ENCODE measurements at regions not wholly inside any gene's neighbourhood (a gene's known extent, or its start where the extent isn't known, plus 50 kb on each side); places are given as distances from the start of the nearest gene placed in this dataset.

DNA sequence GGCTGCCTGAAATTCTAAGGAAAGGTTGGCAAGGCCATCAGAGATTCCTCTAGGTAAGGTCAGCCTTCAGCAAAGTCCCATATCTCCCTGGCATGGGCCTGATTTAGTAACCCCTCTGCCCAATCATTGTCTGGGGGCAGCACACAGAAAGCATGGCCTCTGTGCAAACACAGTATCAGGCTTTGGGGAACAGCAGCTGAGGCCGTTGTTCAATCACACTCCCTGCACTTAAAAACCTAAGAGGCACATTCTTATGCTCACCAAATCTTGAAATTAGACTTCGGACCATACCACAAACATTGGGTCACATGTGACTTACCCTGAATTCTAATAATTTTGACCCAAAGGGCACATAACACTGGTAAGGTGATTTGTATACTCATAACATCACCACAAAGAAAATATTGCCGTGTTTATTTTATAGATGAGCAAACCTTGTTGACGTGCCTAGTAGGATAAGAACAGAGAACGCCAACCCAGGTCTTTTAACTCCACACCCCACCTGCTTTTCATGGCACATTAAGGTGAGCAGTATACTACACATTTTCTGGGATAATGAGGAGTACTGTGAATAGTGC is 212.7 kb downstream of the HNMT start:
- no peak for DNase-seq (ENCODE audit: low read depth)

DNA sequence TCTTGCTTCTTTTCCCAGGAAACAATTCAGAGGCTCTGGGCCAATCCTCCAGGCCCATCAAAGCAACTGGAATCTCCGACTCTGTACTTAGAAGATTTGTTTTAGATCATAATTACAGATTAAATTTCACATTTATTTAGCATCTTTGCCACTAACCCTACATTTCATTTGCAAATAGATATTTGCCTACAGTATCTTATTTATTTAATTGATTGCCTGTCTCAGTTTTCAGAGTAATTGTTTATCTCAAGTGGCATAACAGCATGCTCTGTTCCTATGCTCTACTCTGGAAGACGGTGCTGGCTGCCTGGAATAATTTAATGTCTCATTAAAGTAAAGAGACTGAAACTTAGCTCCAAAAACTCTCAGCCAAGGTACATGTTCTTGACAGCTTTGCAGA is 213.4 kb downstream of the HNMT start:
- DNase-seq (ENCODE audit: low read depth), result no peak

DNA sequence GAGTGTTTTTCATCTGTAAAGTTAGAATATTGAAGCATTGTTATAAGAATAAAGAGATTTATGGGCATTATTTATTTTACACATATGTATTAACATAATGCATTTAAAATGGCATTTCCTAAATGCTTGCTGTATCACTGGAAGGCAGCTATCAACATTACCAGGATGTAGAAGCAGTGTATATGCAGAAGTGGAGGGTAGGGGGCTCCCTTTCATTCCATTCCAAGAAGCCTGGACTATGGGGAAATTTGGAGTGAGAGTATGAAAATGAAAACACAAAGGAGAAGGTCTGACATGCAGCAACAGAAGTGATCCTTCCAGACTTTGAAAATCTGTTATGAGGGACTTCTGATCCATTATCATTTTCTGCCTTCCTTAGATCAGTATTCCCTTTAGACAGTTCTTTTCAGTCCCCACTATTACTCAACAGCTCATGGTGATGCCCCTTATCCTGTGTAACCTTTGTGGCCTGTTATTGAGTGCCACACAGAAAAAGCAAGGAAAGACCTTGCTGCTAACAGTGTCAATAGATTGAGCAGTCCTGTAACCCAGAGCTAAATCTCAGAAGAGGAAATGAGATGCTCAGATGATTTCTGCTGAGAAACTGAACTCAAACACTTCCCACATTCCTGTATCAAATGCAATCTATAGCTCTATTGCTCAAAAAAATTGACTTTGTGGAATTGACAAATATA is 216.6 kb downstream of the HNMT start:
- DNase-seq (ENCODE audit: low read depth), result no peak

DNA sequence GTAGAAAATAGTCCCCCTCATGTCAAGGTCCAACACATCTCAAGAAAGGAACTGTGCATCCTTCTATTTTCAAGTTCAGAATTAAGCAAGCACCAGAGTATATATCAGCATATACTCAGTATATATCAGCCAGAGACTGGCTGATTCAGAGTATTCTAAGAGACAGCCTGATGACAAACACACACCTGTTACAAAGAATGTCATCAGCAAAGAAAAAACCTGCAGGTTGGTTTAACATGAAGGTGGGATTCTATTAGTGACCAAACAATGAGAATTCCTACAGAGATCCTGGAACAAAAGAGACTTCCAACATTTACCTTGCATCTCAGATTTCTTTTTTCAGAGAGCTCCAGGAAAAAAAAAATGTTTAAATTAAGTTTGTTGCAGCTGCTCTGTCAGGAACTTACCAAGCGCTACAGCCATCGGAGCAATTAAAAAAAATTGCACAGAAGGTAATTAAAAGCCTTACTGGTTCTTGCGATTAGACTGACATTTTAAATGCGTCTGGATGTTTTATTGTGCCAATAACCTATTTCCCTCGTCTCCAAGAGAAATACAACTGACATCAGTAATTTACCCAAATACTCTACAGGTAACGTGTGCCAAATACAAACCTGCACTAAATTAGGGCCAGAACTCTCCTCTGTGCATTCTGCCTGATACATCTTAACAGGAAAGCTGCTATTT is 218.1 kb downstream of the HNMT start:
- no peak for DNase-seq (ENCODE audit: low read depth)

DNA sequence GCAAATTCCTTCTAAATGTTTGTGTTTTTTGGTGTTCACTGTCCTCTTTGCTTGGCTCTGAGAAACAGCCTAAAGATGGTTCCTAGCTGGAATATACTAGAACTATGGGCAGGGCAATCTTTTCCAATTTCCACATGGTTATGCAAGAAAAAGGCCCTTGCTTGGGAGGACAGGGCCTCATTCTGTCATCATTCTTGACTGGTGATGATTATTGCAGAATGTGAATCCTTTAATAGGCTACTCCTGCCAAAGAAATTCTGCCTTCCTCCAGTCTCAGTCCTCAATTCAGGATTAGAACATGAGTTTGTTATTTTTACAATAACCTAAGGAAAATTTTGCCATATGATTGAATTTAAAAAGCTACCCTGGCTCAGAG is 218.7 kb downstream of the HNMT start:
- no peak for DNase-seq (ENCODE audit: low read depth)

DNA sequence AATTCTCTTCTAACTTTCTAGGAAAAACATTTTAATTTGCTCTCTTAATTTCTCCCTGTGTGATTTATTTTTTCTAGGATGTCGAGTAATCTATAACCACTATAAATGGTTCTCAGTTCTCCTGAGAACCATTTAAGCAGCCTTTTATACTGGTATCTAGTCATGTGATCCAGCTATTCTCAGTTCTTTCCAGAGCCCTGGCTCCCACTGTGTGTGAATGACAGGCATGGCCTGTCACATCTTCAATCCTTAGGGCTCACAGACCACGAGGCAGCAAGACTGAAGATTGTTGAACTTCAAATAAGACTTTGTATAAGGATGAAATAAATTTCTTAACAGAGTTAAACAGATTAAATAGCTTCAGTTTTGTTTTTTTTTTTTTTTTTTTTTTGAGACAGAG is 219.4 kb downstream of the HNMT start:
- DNase-seq (ENCODE audit: low read depth), result no peak

DNA sequence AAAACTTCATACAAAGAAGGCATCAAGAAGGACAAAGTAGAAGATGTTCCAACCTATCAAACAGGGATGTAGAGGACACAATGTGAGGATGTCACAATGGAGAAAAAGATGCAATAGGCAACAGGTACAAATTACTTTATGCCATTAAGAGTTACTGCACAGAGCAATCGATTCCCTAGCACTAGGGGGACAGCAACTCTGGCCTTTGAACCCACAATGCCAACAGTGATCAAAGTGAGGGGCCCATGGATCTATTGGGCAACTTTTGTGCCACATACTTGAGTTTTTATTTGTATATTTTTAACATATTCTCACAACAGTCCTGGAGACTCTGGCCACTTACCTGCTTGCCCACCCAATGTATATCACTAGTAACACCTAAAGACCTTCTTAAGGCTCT is 220.2 kb downstream of the HNMT start:
- no peak for DNase-seq (ENCODE audit: low read depth)

DNA sequence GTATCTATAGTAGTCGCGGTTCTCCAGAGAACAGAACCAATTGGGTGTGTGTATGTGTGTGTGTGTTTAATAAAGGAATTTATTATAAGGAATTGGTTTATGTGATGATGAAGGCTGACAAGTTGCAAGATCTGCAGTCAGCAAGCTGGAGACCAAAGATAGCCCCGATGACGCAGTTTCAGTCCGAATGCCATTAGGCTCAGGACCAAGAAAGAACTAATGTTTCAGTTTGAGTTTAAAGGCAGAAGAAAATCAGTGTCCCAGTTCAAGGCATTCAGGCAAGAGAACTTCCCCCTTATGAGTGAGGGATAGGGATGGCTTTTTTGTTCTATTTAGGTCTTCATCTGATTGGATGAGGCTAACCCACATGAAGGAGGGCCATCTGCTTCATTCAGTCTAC is 221.6 kb downstream of the HNMT start:
- no peak for DNase-seq (ENCODE audit: low read depth)

DNA sequence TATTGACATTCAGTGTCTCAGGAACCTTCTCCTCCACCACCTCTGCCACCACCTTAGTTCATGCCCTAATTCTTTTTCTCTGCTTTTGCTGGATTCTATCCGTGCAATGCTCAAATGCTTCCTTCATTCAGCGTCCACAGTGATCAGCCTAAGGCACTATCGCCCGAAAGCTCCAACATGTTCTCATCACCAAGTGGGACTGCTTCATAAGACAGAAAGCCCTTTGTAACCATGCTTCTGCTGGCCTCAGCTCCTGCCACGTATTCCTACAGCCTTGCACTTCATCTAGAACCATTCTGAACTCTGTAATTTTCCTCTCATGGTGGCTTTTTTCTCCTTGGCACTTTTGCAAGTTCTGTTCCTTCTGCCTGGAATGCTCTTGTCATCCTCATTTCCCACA is 222.9 kb downstream of the HNMT start:
- DNase-seq (ENCODE audit: low read depth), result no peak

DNA sequence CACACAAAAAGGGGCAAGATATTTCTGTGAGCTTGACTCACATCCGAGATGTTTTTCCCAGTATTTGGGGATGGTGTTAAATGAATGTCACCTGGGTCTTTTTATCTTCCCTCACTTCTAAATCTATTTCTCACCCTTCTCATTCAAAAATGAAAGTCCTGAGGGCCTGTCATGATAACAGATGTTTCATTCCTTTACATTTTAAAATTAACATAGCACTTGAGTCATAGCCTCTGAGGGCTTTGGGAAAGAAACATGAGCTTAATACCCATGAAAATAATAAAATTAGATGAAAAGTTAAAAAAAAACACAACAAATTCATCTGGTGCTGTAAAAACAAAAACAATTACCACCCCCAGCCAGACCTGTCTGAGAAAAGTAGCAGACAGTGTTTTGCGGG is 226.7 kb downstream of the HNMT start:
- DNase-seq (ENCODE audit: low read depth), result no peak

DNA sequence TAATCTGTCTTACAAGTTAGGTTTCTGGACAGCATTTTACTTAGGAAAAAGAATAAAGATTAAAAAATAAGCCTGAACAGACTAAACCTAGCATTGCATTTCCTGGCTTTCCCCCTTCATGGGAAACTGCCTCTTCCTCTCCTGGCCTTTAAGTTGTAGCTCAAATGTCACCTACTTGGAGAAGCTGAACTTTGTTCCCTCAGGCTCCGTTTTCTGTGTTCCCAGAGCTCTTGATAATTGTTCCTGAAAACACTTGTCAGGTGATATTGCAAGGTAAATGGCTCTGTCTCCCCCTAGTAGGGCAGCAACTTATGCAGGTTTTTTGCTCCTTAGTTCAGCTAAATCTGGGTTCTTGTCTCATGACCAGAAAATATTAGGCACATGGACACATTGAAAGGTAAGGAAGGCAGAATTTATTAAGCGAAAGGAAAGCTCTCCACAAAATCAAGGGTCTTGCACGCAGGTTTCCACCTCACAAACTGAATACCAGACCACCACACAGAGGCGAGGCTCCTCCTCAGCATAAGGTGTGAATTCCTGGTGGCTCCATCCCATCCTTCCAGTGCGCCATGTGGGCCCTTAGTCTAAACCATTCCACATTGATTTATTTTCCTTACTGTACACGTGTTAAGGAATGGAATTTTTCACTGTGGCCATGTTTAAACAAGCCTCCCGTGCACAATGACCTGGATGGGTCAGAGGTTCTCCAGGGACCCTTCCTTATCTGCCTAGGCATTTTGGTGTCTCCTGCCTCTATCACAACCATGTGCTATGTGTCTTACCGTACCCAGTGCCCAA is 229.3 kb downstream of the HNMT start:
- no peak for DNase-seq (ENCODE audit: low read depth)

DNA sequence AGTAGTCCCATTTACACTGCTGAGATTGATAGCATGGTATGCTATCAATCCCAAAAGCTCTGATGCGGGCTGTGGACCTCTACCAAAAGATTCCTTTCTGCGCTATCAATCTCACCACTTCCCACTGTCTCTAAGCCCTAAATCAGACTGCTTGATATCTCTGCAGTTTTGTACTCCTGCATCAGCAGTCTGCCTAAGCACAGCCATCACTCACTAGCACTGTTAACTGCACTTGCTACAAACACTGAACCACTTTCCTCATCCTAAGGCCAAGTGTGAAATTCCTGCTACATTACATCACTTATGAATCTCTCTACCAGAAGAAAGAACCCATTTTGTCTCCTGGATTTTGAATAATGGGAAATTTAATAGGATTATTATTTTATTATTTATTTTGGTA is 237.0 kb downstream of the HNMT start:
- DNase-seq (ENCODE audit: low read depth), result no peak

DNA sequence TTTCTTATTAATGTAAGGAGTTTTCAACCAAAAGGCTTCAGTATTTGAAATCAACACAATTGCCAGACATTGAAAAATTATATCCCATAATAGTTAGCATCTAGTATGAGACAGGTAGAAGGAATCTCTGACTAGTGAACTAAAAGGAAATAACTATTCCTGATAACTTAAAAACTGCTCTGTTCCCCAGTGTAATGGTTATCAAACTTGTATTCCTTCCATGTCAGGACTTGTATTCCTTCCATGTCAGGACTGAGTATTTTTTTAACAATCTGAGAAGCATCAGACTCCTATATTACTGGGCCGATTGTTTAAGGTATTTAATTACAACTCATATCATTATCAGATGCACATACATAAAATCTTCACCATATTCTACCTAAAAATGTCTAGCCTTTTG is 238.5 kb downstream of the HNMT start:
- no peak for DNase-seq (ENCODE audit: low read depth)

DNA sequence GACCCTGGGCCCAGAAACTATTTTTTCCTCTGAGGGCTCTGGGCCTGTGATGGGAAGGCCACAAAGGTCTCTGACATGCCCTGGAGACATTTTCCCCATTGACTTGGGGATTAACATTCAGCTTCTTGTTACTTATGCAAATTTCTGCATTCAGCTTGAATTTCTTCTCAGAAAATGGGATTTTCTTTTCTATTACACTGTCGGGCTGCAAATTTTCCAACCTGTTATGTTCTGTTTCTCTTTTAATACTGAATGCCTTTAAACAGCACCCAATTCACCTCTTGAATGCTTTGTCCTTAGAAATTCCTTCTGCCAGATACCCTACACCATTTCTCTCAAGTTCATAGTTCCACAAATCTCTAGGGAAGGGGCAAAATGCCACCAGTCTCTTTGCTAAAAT is 241.0 kb downstream of the HNMT start:
- DNase-seq (ENCODE audit: low read depth), result no peak

DNA sequence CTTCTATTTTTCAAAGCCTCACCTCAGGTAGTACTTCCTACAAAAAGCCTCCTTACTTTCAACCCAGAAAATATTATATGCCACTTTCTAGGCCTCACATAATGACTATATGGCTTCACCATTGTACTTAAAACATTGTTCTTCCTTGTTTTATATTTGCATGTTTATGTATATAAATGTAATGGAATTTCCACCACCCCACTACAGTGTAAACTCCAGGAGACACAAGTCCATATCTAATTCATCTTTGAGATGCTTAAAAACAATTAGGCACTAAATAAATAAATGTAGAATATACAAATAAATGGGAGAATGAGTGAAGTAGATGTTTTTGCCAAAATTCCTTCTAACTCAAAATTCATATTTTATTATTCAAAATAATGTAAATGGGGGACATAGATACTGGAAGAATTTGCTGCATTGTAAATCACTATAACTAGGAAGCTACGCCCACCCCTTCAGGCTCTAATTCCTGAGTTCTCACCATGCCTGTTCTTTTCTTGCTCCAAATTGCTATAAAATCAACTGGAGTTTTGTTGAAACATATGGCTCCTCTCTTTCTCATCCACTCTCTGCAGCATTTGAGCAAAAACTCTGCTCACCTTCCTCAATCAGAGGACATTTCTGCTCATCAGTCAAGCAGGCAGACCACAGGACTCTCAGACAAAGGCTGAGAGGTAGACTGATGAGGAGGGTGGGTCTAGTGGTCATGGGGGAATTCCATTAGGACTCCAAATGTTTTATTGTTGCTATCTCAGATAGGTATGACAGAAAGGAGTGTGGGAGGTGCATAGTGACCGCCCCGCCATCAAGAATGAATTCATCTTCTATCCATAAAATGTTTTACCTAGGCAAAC is 243.0 kb downstream of the HNMT start:
- no peak for DNase-seq (ENCODE audit: low read depth)

DNA sequence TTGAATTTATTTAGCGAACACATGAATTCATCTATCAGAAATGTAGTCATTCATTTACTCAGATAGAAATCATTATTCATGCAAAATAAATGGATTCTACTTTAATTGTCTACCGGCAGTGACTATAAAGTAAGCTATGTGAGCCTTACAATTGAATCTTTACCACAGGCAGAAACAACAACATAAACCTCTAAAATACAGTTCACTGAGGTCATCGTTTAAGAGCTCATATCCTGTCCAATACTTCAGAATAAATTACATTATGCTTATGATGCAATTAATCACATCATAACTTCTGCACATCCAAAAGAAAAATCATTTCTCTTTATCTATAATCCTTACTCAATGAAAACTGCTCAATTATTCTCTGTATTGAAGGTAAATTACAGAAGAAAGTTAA is 244.7 kb downstream of the HNMT start:
- no peak for DNase-seq (ENCODE audit: low read depth)

DNA sequence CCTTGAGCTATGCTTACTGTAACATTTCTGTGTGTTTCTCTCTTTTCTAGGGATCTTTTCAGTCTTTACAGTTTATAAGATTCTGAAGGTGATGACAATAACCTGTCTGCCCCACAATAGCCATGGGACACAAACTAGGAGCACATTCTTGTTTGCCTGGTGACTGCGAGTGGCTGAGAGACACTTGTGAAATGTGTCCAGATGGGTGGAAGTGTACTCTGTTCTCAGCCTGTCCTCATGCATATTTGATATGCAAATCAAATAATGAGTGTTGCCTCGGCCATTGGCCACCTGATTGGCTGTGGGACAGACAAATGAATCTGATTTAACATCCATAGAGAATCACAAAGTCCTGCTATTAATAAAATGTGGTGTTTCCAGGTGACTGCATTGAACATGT is 246.2 kb downstream of the HNMT start:
- DNase-seq (ENCODE audit: low read depth), result no peak

DNA sequence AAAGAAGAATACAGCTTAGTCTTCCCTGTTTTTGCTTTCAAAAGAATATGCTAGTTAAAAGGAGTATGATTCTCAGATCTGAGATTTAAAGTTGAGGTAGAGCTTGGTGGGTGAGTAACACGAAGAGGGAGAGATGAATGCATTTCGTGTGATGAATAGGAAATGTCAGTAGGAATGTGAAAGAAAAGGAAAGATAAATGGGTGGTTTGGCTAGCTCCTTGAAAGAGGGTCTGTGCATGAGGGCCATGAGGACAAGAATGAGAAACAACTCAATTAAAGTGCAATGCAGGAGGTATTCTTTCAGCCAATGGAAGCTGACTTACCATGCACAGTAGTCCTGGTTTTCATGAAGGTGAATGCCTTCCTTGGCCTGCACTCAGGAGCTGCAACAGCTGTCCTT is 248.2 kb downstream of the HNMT start:
- DNase-seq (ENCODE audit: low read depth), result no peak

DNA sequence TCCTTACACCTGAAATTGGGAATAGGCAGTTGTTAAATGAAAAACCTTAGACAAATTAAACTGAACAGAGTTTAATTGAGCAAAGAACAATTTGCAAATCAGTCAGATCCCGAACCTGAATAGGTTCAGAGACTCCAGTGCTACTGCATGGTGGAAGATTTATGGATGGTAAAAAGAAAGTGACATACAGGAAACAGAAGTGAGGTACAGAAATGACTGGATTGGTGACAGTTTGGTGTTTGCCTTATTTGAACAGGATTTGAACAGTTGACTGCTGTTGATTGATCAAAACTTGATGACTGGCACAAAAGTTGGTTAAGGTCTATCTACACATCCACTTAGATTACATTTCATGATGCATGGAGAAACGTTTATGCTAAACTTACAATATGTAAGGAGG is 248.8 kb downstream of the HNMT start:
- no peak for DNase-seq (ENCODE audit: low read depth)

DNA sequence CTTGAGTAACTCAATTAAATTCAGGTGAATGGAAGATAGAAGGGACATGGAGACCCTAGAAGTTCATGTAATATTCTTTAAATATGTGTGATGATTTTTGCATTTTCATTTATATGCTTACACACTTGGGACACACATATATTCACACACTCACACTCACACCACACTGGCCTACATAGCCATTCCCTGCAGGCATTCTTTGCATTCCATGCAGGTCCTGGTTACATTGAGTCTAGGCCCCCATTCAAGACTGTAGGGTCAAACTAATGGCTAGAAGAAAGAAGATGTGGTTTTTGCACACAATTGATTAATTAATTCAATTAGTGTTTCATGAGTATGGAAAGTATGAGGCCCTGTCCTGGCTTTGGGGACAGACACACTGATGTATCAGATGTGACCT is 249.4 kb downstream of the HNMT start:
- no peak for DNase-seq (ENCODE audit: low read depth)

DNA sequence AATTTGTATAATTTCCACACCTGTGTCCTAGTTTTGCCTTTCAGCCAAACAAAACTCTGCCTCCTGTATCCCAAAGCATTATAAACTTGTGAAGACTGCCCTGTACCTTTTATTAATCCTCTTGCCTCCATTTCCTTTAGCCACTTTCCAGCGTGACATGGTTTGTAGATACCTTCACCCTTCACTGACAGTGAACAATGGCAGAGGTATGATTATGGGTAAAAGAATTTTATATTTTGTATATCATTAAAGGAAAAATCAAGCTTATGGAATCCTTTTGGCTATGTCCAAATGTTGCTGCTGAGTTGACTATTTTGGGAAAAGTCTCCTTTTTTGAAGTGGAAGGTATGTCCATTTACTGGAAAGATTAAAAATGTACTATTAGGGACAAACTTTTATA is 251.7 kb downstream of the HNMT start:
- DNase-seq (ENCODE audit: low read depth), result no peak

DNA sequence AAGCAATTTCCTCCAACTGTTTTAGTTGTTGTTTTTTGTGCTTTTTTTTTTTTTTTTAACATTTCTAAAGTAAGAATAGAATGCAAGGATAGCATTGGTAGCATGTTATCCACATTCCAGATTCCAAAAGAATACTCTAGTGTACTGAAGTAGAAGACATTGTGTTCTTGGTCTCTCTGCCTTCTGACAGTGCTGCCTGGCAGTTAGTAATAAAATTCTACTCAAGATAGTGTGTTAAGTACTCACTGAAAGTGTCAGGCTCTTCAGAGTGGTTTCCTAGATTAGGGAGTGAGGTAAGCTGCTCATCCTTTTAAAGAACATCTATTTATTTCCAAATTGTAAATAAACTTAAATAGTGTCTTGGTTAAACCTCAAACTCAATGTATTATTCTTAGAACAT is 253.7 kb downstream of the HNMT start:
- no peak for DNase-seq (ENCODE audit: low read depth)
